WTC11 (cell line): ENCODE measurements at regions not wholly inside any gene's neighbourhood (a gene's known extent, or its start where the extent isn't known, plus 50 kb on each side); places are given as distances from the start of the nearest gene placed in this dataset.

Source experiments
- ATAC-seq: fragments of 200-7000 bp; cut with Tn5 transposase; 2 replicates; pipeline ENCODE4 v1.10.0; 2021; ENCODE audit warnings: mild to moderate bottlenecking, moderate library complexity
- CTCF ChIA-PET: fragments of 300-600 bp; sonication (Branson Sonifier 250); formaldehyde crosslinking; loops from one replicate; lab custom pipeline; 2021; ENCODE audit warnings: antibody characterized with exemption; lab: Charles Lee
- POLR2A ChIA-PET: fragments of 350-600 bp; sonication (Branson Sonifier 250); formaldehyde crosslinking; loops from one replicate; lab custom pipeline; 2021; ENCODE audit warnings: antibody characterized with exemption; lab: Charles Lee
- DNase-seq: peaks from one replicate; pipeline ENCODE4 v3.0.0; 2021; ENCODE audit warnings: low spot score
- H3K27ac Mint-ChIP-seq: 2 replicates; pipeline ENCODE4 v1.8.0; 2021; ENCODE audit warnings: mixed read lengths
- H3K27me3 Mint-ChIP-seq: 2 replicates; pipeline ENCODE4 v1.8.0; 2021; ENCODE audit warnings: low read depth, mild to moderate bottlenecking, moderate library complexity, mixed read lengths
- H3K36me3 Mint-ChIP-seq: 2 replicates; pipeline ENCODE4 v1.8.0; 2021; ENCODE audit warnings: mixed read lengths
- H3K4me1 Mint-ChIP-seq: 2 replicates; pipeline ENCODE4 v1.8.0; 2022; ENCODE audit warnings: mixed read lengths
- H3K4me3 Mint-ChIP-seq: 2 replicates; pipeline ENCODE4 v1.8.0; 2021; ENCODE audit warnings: mild to moderate bottlenecking, moderate library complexity, mixed read lengths
- H3K9me3 Mint-ChIP-seq: 2 replicates; pipeline ENCODE4 v1.8.0; 2021; ENCODE audit warnings: mixed read lengths
- CREB1 ChIP-seq: sonication (generic); formaldehyde crosslinking; IDR thresholded peaks from 2 replicates; pipeline ENCODE4 v1.8.0; 2023; ENCODE audit warnings: mild to moderate bottlenecking, missing genetic modification reagents
- CREM ChIP-seq: sonication (generic); formaldehyde crosslinking; IDR thresholded peaks from 2 replicates; pipeline ENCODE4 v1.8.1; 2022; ENCODE audit warnings: mild to moderate bottlenecking, missing genetic modification reagents, moderate library complexity
- HMGA2 ChIP-seq: fragments of 250-450 bp; sonication (Bioruptor Pico); IDR thresholded peaks from 2 replicates; pipeline ENCODE4 v1.4.0; 2021; ENCODE audit warnings: mild to moderate bottlenecking, moderate library complexity
- JUN ChIP-seq: sonication (generic); formaldehyde crosslinking; IDR thresholded peaks from 2 replicates; pipeline ENCODE4 v1.8.0; 2023; ENCODE audit warnings: mild to moderate bottlenecking, missing genetic modification reagents
- KAT7 ChIP-seq: sonication (generic); formaldehyde crosslinking; IDR thresholded peaks from 2 replicates; pipeline ENCODE4 v1.8.1; 2023; ENCODE audit warnings: missing genetic modification reagents, mild to moderate bottlenecking, borderline replicate concordance
- MXD4 ChIP-seq: fragments of 250-450 bp; sonication (Bioruptor Pico); IDR thresholded peaks from 2 replicates; pipeline ENCODE4 v1.8.0; 2021; ENCODE audit warnings: mild to moderate bottlenecking, moderate library complexity, borderline replicate concordance
- NR2C2 ChIP-seq: sonication (generic); formaldehyde crosslinking; IDR thresholded peaks from 2 replicates; pipeline ENCODE4 v1.8.0; 2022; ENCODE audit warnings: mild to moderate bottlenecking, missing genetic modification reagents
- ZNF138 ChIP-seq: sonication (generic); formaldehyde crosslinking; conservative IDR thresholded peaks from 2 replicates; pipeline ENCODE4 v1.8.1; 2022; ENCODE audit warnings: mild to moderate bottlenecking, moderate library complexity, missing genetic modification reagents
- ZNF263 ChIP-seq: sonication (generic); formaldehyde crosslinking; IDR thresholded peaks from 2 replicates; pipeline ENCODE4 v1.8.1; 2022; ENCODE audit warnings: low read depth, mild to moderate bottlenecking, moderate library complexity, missing genetic modification reagents
- TF ChIP-seq, protein P1 (sequence below): sonication (generic); formaldehyde crosslinking; IDR thresholded peaks from 2 replicates; pipeline ENCODE4 v1.8.0; 2023; ENCODE audit warnings: missing genetic modification reagents, mild to moderate bottlenecking, borderline replicate concordance
- TF ChIP-seq, protein P2 (sequence below): sonication (generic); formaldehyde crosslinking; IDR thresholded peaks from 2 replicates; pipeline ENCODE4 v1.8.1; 2022; ENCODE audit warnings: low read depth, missing genetic modification reagents, borderline replicate concordance
- TF ChIP-seq, protein P3 (sequence below): sonication (generic); formaldehyde crosslinking; IDR thresholded peaks from 2 replicates; pipeline ENCODE4 v1.8.1; 2022; ENCODE audit warnings: mild to moderate bottlenecking, missing genetic modification reagents, moderate library complexity, borderline replicate concordance
- TF ChIP-seq, protein P4 (sequence below): fragments of 250-450 bp; sonication (Bioruptor Pico); IDR thresholded peaks from 2 replicates; pipeline ENCODE4 v1.9.0; 2021; ENCODE audit warnings: moderate library complexity, mild to moderate bottlenecking, inconsistent platforms, borderline replicate concordance
- TF ChIP-seq, protein P5 (sequence below): sonication (generic); formaldehyde crosslinking; IDR thresholded peaks from 2 replicates; pipeline ENCODE4 v1.8.0; 2022; ENCODE audit warnings: mild to moderate bottlenecking, missing genetic modification reagents
- TF ChIP-seq, protein P6 (sequence below): fragments of 250-450 bp; sonication (Bioruptor Pico); IDR thresholded peaks from 2 replicates; pipeline ENCODE4 v1.9.0; 2021; ENCODE audit warnings: mild to moderate bottlenecking
- TF ChIP-seq, protein P7 (sequence below): sonication (generic); formaldehyde crosslinking; conservative IDR thresholded peaks from 2 replicates; pipeline ENCODE4 v1.8.1; 2023; ENCODE audit warnings: mild to moderate bottlenecking, low read depth, missing genetic modification reagents, moderate library complexity
- TF ChIP-seq, protein P8 (sequence below): fragments of 250-450 bp; sonication (Bioruptor Pico); IDR thresholded peaks from 2 replicates; pipeline ENCODE4 v2.1.2; 2022; ENCODE audit warnings: mild to moderate bottlenecking, moderate library complexity

DNA sequence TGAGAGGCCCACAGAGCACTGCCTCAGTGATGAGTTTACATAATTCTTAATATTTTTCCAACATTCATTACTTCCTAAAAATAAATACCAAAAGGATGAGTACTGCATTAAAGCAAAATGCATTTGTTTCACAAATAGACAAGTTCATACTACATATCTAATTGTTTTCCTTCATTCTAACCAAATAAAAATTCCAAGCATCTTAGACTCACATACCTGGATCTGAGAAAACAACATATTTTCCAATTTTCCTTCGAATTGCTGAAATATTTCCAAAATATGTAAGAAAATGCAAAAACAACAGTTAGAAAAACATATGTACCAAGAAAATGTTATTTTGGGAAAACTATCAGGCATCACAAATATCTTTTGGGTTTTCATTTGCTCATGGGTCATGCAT is 127.9 kb upstream of the CEP126 start:
- H3K4me3 Mint-ChIP-seq: no peak overlapping the region
- CTCF ChIA-PET: interaction anchor here (1.2 kb wide), 1 partner anchor 11 kb away, joined by 3 read pairs; no protein-coding TSS in a partner anchor
- DNase-seq (no peak), ATAC-seq (no peak)
- H3K4me1 Mint-ChIP-seq: no peaks in the 10 kb centered on the region
- no peak for TF ChIP-seq CREM (CRISPR knock-in tag)
- no peak for TF ChIP-seq ZNF138 (CRISPR knock-in tag)
- TF ChIP-seq, protein P1, sequence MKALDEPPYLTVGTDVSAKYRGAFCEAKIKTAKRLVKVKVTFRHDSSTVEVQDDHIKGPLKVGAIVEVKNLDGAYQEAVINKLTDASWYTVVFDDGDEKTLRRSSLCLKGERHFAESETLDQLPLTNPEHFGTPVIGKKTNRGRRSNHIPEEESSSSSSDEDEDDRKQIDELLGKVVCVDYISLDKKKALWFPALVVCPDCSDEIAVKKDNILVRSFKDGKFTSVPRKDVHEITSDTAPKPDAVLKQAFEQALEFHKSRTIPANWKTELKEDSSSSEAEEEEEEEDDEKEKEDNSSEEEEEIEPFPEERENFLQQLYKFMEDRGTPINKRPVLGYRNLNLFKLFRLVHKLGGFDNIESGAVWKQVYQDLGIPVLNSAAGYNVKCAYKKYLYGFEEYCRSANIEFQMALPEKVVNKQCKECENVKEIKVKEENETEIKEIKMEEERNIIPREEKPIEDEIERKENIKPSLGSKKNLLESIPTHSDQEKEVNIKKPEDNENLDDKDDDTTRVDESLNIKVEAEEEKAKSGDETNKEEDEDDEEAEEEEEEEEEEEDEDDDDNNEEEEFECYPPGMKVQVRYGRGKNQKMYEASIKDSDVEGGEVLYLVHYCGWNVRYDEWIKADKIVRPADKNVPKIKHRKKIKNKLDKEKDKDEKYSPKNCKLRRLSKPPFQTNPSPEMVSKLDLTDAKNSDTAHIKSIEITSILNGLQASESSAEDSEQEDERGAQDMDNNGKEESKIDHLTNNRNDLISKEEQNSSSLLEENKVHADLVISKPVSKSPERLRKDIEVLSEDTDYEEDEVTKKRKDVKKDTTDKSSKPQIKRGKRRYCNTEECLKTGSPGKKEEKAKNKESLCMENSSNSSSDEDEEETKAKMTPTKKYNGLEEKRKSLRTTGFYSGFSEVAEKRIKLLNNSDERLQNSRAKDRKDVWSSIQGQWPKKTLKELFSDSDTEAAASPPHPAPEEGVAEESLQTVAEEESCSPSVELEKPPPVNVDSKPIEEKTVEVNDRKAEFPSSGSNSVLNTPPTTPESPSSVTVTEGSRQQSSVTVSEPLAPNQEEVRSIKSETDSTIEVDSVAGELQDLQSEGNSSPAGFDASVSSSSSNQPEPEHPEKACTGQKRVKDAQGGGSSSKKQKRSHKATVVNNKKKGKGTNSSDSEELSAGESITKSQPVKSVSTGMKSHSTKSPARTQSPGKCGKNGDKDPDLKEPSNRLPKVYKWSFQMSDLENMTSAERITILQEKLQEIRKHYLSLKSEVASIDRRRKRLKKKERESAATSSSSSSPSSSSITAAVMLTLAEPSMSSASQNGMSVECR (CRISPR knock-in tag): no peak
- no peak for TF ChIP-seq MXD4 (CRISPR knock-in tag)
- TF ChIP-seq JUN (CRISPR knock-in tag): no peak
- TF ChIP-seq KAT7 (CRISPR knock-in tag): no peak
- TF ChIP-seq, protein P2, sequence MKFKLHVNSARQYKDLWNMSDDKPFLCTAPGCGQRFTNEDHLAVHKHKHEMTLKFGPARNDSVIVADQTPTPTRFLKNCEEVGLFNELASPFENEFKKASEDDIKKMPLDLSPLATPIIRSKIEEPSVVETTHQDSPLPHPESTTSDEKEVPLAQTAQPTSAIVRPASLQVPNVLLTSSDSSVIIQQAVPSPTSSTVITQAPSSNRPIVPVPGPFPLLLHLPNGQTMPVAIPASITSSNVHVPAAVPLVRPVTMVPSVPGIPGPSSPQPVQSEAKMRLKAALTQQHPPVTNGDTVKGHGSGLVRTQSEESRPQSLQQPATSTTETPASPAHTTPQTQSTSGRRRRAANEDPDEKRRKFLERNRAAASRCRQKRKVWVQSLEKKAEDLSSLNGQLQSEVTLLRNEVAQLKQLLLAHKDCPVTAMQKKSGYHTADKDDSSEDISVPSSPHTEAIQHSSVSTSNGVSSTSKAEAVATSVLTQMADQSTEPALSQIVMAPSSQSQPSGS: no peak
- TF ChIP-seq, protein P3, sequence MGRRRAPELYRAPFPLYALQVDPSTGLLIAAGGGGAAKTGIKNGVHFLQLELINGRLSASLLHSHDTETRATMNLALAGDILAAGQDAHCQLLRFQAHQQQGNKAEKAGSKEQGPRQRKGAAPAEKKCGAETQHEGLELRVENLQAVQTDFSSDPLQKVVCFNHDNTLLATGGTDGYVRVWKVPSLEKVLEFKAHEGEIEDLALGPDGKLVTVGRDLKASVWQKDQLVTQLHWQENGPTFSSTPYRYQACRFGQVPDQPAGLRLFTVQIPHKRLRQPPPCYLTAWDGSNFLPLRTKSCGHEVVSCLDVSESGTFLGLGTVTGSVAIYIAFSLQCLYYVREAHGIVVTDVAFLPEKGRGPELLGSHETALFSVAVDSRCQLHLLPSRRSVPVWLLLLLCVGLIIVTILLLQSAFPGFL (CRISPR knock-in tag): no peak
- TF ChIP-seq, protein P4, sequence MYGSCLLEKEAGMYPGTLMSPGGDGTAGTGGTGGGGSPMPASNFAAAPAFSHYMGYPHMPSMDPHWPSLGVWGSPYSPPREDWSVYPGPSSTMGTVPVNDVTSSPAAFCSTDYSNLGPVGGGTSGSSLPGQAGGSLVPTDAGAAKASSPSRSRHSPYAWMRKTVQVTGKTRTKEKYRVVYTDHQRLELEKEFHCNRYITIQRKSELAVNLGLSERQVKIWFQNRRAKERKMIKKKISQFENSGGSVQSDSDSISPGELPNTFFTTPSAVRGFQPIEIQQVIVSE (CRISPR knock-in tag): no peak
- TF ChIP-seq, protein P5, sequence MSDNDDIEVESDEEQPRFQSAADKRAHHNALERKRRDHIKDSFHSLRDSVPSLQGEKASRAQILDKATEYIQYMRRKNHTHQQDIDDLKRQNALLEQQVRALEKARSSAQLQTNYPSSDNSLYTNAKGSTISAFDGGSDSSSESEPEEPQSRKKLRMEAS (CRISPR knock-in tag): no peak
- TF ChIP-seq CREB1: no peak
- TF ChIP-seq, protein P6, sequence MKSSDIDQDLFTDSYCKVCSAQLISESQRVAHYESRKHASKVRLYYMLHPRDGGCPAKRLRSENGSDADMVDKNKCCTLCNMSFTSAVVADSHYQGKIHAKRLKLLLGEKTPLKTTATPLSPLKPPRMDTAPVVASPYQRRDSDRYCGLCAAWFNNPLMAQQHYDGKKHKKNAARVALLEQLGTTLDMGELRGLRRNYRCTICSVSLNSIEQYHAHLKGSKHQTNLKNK (CRISPR knock-in tag): no peak
- no peak for TF ChIP-seq NR2C2 (CRISPR knock-in tag)
- no peak for TF ChIP-seq HMGA2 (CRISPR knock-in tag)
- TF ChIP-seq, protein P7, sequence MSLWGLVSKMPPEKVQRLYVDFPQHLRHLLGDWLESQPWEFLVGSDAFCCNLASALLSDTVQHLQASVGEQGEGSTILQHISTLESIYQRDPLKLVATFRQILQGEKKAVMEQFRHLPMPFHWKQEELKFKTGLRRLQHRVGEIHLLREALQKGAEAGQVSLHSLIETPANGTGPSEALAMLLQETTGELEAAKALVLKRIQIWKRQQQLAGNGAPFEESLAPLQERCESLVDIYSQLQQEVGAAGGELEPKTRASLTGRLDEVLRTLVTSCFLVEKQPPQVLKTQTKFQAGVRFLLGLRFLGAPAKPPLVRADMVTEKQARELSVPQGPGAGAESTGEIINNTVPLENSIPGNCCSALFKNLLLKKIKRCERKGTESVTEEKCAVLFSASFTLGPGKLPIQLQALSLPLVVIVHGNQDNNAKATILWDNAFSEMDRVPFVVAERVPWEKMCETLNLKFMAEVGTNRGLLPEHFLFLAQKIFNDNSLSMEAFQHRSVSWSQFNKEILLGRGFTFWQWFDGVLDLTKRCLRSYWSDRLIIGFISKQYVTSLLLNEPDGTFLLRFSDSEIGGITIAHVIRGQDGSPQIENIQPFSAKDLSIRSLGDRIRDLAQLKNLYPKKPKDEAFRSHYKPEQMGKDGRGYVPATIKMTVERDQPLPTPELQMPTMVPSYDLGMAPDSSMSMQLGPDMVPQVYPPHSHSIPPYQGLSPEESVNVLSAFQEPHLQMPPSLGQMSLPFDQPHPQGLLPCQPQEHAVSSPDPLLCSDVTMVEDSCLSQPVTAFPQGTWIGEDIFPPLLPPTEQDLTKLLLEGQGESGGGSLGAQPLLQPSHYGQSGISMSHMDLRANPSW (CRISPR knock-in tag): no peak
- TF ChIP-seq, protein P8, sequence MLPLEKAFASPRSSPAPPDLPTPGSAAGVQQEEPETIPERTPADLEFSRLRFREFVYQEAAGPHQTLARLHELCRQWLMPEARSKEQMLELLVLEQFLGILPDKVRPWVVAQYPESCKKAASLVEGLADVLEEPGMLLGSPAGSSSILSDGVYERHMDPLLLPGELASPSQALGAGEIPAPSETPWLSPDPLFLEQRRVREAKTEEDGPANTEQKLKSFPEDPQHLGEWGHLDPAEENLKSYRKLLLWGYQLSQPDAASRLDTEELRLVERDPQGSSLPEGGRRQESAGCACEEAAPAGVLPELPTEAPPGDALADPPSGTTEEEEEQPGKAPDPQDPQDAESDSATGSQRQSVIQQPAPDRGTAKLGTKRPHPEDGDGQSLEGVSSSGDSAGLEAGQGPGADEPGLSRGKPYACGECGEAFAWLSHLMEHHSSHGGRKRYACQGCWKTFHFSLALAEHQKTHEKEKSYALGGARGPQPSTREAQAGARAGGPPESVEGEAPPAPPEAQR (CRISPR knock-in tag): no peak
- TF ChIP-seq ZNF263 (CRISPR knock-in tag): no peak
- POLR2A ChIA-PET: no interaction called here
- H3K27ac Mint-ChIP-seq: no peak overlapping the region
- H3K27me3 Mint-ChIP-seq: no peaks in the 10 kb centered on the region
- H3K36me3 Mint-ChIP-seq: peaks cover 3% of the 10 kb centered on the region
- H3K9me3 Mint-ChIP-seq: peaks cover 29% of the 10 kb centered on the region
